ENCODE measurements at regions not wholly inside any gene's neighbourhood (a gene's known extent, or its start where the extent isn't known, plus 50 kb on each side); places are given as distances from the start of the nearest gene placed in this dataset.
"Not testable (repeated sequence)": the region's sequence is repeated elsewhere in the genome, so short reads cannot be mapped to it uniquely, and the experiment has no call there.

DNA sequence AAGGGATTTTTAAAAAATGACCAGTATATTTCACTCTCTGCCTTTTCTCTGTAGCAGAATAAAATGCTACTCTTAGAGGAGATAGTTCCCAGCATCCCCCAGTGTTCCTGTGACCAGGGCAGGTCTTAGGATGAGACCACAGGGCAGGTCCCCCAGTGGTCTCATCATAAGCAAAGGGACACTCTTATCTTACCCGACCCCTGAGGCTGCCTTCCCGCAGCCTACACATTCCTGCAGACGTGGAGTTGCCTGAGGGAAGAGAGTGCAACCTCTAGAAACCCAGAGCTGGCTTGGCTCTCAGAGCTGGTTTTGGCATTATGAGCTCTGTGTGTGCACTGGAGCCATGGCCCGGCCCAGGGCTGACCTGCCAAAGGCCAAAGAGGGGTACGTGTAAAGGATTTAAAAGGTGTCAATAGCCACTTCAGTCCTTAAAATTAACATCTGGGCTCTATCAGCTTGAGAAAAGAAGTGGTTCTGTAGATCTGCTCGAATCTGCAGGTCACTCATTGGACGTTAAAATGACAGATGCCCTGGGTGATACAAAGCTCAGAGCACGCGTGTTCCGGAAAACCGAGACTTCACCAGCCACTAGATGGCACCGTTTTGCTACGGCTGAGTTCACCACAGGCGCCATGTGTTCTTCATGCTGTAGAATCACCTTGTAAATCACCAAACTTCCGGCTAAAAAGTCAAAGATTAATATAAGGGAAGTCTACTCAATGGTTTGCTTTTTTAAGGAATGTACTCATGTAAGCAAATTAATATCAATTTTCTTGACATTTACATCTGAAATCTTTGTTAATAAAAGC, 60.4 kb upstream of the GPR31 start:
- H3K36me3 ChIP-seq (ENCODE audit: control insufficient read depth, insufficient read depth, low read length); H3K79me1 ChIP-seq (ENCODE audit: low read length); H3K9ac ChIP-seq (ENCODE audit: low read length); H4K5ac ChIP-seq (ENCODE audit: low read length); H3K27ac ChIP-seq (ENCODE audit: low read depth, low read length); H2BK120ac ChIP-seq (ENCODE audit: low read depth, low read length); H3K4me1 ChIP-seq (ENCODE audit: control insufficient read depth, low read depth, low read length); H3K4me2 ChIP-seq (ENCODE audit: low read length); H2BK15ac ChIP-seq (replicated peaks; ENCODE audit: low read depth); H3K4me3 ChIP-seq (ENCODE audit: low read length); H3K56ac ChIP-seq (ENCODE audit: low read length); H3K18ac ChIP-seq (ENCODE audit: low read length); H3K4ac ChIP-seq (ENCODE audit: low read depth, low read length); H3K23ac ChIP-seq (ENCODE audit: low read length); DNase-seq; H3K27me3 ChIP-seq (ENCODE audit: insufficient read depth, low read length, poor library complexity); H4K8ac ChIP-seq (ENCODE audit: low read depth, low read length); H2BK5ac ChIP-seq (ENCODE audit: low read length); H2AK5ac ChIP-seq (ENCODE audit: low read length); H3K79me2 ChIP-seq (ENCODE audit: control insufficient read depth, insufficient read depth, low read length): not testable (repeated sequence)
- no CpG with 5 or more reads among the region's 15 CpGs for WGBS (ENCODE audit: extremely low coverage, insufficient coverage, low lambda C conversion rate)

DNA sequence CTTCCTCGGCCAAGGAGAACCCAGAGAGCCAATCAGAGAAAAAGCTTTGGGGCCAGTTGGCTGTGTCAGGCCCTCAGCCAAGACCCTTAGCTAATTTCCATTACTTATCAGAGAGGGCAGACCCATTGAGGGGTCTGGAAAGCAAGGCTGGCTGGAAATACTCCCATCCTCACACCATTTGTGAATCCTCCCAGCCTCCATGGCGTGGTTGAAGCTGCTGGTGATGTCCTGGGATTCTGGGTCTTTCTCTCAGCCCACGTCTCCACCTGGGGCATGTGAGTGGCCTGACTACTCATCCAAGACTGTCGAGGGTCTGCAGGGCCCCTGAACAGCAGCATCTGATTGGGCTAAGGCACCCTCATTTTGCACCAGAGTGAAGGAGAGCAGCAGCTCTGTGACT, 61.3 kb upstream of the GPR31 start:
- H3K4ac ChIP-seq (ENCODE audit: low read depth, low read length), result not testable (repeated sequence)

DNA sequence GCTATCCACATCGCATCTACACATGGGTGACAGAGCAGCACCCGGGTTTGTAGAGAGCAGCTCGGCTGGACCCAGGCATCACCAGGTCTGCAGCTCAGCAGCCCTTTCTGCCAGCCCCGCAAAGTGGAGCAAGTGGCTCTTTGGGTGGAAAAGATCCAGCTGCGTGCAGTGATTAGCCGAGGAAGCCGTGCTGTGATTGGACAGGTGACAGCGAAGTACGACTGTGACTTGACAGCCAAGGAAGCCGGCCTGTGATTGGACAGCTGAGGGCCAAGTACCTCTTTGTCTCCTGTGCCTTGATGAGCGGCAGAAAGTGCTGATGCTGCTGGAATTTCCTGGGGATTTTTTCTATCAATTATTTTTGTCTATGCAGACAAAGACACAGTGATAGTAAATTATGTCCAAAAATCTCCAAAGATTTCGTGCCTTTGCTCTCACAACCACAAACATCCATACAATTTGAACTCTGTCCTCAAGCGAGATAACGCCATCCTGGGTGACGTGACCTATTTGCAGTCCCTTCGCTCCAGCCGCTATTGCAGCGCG, 62.3 kb upstream of the GPR31 start:
- H3K18ac ChIP-seq (ENCODE audit: low read length), result peak overlapping the region; percentile 21
- no peak overlapping the region for H3K9ac ChIP-seq (ENCODE audit: low read length)
- WGBS (ENCODE audit: extremely low coverage, insufficient coverage, low lambda C conversion rate), result no CpG with 5 or more reads among the region's 19 CpGs
- no peaks in the 10 kb centered on the region for H3K79me2 ChIP-seq (ENCODE audit: control insufficient read depth, insufficient read depth, low read length)
- no peak overlapping the region for H2BK120ac ChIP-seq (ENCODE audit: low read depth, low read length)
- H4K5ac ChIP-seq (ENCODE audit: low read length), result no peak overlapping the region
- no peak overlapping the region for H2BK15ac ChIP-seq (replicated peaks; ENCODE audit: low read depth)
- no peaks in the 10 kb centered on the region for H3K36me3 ChIP-seq (ENCODE audit: control insufficient read depth, insufficient read depth, low read length)
- H3K4me3 ChIP-seq (ENCODE audit: low read length), result no peak overlapping the region
- no peak overlapping the region for H3K4me2 ChIP-seq (ENCODE audit: low read length)
- no peaks in the 10 kb centered on the region for H3K79me1 ChIP-seq (ENCODE audit: low read length)
- no peak overlapping the region for H2AK5ac ChIP-seq (ENCODE audit: low read length)
- H3K27ac ChIP-seq (ENCODE audit: low read depth, low read length), result no peak overlapping the region
- no peak for DNase-seq
- H3K56ac ChIP-seq (ENCODE audit: low read length), result no peak overlapping the region
- no peak overlapping the region for H4K8ac ChIP-seq (ENCODE audit: low read depth, low read length)
- H3K4ac ChIP-seq (ENCODE audit: low read depth, low read length), result no peak overlapping the region
- H2BK5ac ChIP-seq (ENCODE audit: low read length), result no peak overlapping the region
- no peak overlapping the region for H3K23ac ChIP-seq (ENCODE audit: low read length)
- peaks cover 5% of the 10 kb centered on the region for H3K4me1 ChIP-seq (ENCODE audit: control insufficient read depth, low read depth, low read length)
- H3K27me3 ChIP-seq (ENCODE audit: insufficient read depth, low read length, poor library complexity), result no peaks in the 10 kb centered on the region

More for the DNA sequence above, 61.3 kb upstream of the GPR31 start:
- H3K9ac ChIP-seq (ENCODE audit: low read length); H4K5ac ChIP-seq (ENCODE audit: low read length); H2BK120ac ChIP-seq (ENCODE audit: low read depth, low read length); H3K79me2 ChIP-seq (ENCODE audit: control insufficient read depth, insufficient read depth, low read length); H3K4me1 ChIP-seq (ENCODE audit: control insufficient read depth, low read depth, low read length); H2AK5ac ChIP-seq (ENCODE audit: low read length); H4K8ac ChIP-seq (ENCODE audit: low read depth, low read length); H3K27me3 ChIP-seq (ENCODE audit: insufficient read depth, low read length, poor library complexity); DNase-seq; H3K4me2 ChIP-seq (ENCODE audit: low read length); H3K36me3 ChIP-seq (ENCODE audit: control insufficient read depth, insufficient read depth, low read length); H3K4me3 ChIP-seq (ENCODE audit: low read length); H3K79me1 ChIP-seq (ENCODE audit: low read length); H2BK5ac ChIP-seq (ENCODE audit: low read length); H3K27ac ChIP-seq (ENCODE audit: low read depth, low read length); H2BK15ac ChIP-seq (replicated peaks; ENCODE audit: low read depth); H3K23ac ChIP-seq (ENCODE audit: low read length): not testable (repeated sequence)
- H3K56ac ChIP-seq (ENCODE audit: low read length), result peak overlapping the region; percentile 22
- H3K18ac ChIP-seq (ENCODE audit: low read length), result peak overlapping the region; percentile 2
- WGBS (ENCODE audit: extremely low coverage, insufficient coverage, low lambda C conversion rate), result no CpG with 5 or more reads among the region's 4 CpGs

DNA sequence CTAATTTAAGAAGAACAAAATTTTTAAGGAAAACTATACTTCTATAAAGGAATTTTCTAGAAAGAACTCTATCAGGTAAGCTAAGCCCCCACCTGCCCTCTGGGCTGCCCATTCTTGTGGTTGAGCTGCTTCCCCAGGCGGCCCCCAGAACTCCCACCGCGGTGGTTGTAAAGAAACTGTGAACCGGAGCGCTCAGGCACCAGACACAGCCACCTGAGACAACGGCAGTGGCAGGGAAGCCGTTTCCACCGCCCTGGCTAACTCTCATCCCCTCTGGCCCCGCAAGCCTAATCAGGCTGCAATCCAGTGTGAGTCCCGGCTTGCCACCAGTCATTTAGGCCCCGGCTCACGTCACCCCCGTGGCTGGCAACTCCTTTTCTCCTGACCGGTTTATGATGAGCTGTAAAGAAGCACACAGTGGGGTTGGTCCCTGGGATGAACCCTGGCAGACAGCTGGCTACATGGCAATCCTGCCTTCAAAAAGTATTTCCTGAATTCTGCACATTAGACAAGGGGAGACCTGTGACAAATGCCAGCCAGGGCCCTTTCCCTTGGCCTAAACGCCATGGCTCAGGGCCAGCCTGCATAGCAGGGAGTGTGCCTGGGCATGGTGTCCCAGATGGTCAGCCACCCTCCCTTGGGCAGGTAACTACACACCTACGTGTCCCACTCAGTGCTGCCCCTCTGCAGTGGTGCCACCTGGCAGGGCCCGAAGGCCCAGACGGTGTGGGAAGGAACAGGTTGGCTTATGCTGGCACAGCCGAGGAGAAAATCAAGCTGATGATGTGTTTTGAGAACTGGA, 63.8 kb upstream of the GPR31 start:
- Histone ChIP-seq H3K18ac (ENCODE audit: low read length) (peak overlapping the region; percentile 20), H3K4ac (ENCODE audit: low read depth, low read length) (peak overlapping the region; percentile 5), H3K4me2 (ENCODE audit: low read length) (no peak overlapping the region), H3K4me1 (ENCODE audit: control insufficient read depth, low read depth, low read length) (peaks cover 12% of the 10 kb centered on the region), H4K8ac (ENCODE audit: low read depth, low read length) (no peak overlapping the region), H3K4me3 (ENCODE audit: low read length) (no peak overlapping the region), H3K9ac (ENCODE audit: low read length) (no peak overlapping the region), H3K36me3 (ENCODE audit: control insufficient read depth, insufficient read depth, low read length) (no peaks in the 10 kb centered on the region), H3K79me1 (ENCODE audit: low read length) (no peaks in the 10 kb centered on the region), H2BK120ac (ENCODE audit: low read depth, low read length) (no peak overlapping the region), H3K27me3 (ENCODE audit: insufficient read depth, low read length, poor library complexity) (no peaks in the 10 kb centered on the region), H3K23ac (ENCODE audit: low read length) (peak overlapping the region; percentile 91), H4K5ac (ENCODE audit: low read length) (no peak overlapping the region), H3K79me2 (ENCODE audit: control insufficient read depth, insufficient read depth, low read length) (no peaks in the 10 kb centered on the region), H3K27ac (ENCODE audit: low read depth, low read length) (no peak overlapping the region), H2AK5ac (ENCODE audit: low read length) (peak overlapping the region; percentile 92), H2BK5ac (ENCODE audit: low read length) (peak overlapping the region; percentile 67), H2BK15ac (replicated peaks; ENCODE audit: low read depth) (no peak overlapping the region), H3K56ac (ENCODE audit: low read length) (peak overlapping the region; percentile 61)
- no peak for DNase-seq
- no CpG with 5 or more reads among the region's 19 CpGs for WGBS (ENCODE audit: extremely low coverage, insufficient coverage, low lambda C conversion rate)

DNA sequence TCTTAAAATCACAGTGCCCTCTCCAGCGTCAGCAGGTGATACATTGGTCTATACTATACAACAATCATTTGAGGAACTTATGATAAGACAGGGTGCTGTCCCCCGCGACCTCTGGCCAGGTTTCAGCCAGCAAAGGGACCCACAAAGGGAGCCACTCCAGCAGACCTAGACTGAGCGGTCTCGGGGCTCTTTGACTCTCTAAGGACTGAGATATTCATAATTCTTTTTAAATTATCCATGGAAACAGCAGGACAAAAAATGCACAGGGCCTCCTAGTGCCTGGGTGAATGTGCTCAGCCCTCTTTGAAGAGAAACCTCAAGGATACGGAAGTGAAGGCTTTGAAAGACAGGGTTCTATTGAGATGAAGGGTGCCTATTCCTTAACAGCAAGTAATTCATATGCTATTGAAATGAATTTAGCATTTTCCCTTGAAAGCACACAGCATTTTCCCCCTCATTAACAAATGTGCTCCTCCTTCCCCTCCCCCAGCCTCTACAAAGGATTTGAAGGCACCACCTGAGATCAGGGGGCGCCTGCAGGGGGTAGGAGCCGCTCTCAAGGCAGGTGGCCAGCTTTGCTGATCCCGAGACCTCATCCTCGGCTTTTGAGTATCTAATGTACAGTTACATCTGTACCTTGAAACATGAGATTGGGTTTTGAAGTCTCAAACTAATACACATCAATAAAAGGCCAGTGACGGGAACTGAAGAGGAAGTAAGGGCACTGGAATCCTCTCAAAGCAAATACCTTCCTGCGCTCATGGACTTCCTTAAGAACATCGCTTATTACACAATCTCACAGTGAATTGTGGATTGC, 65.3 kb upstream of the UNC93A start:
- H3K36me3 ChIP-seq (ENCODE audit: control insufficient read depth, insufficient read depth, low read length); H3K4me2 ChIP-seq (ENCODE audit: low read length); H3K27me3 ChIP-seq (ENCODE audit: insufficient read depth, low read length, poor library complexity); H3K79me1 ChIP-seq (ENCODE audit: low read length); H2AK5ac ChIP-seq (ENCODE audit: low read length); H4K5ac ChIP-seq (ENCODE audit: low read length); H3K4me3 ChIP-seq (ENCODE audit: low read length); H4K8ac ChIP-seq (ENCODE audit: low read depth, low read length); H3K9ac ChIP-seq (ENCODE audit: low read length); H3K23ac ChIP-seq (ENCODE audit: low read length): not testable (repeated sequence)
- peak overlapping the region; percentile 93 for H3K4ac ChIP-seq (ENCODE audit: low read depth, low read length)
- peak overlapping the region; percentile 84 for H2BK5ac ChIP-seq (ENCODE audit: low read length)
- DNase-seq, result peak; percentile 58
- H3K27ac ChIP-seq (ENCODE audit: low read depth, low read length), result peak overlapping the region; percentile 40
- peak overlapping the region; percentile 59 for H2BK15ac ChIP-seq (replicated peaks; ENCODE audit: low read depth)
- WGBS (ENCODE audit: extremely low coverage, insufficient coverage, low lambda C conversion rate), result no CpG with 5 or more reads among the region's 13 CpGs
- H3K56ac ChIP-seq (ENCODE audit: low read length), result peak overlapping the region; percentile 77
- peaks cover 16% of the 10 kb centered on the region for H3K4me1 ChIP-seq (ENCODE audit: control insufficient read depth, low read depth, low read length)
- peaks cover 29% of the 10 kb centered on the region for H3K79me2 ChIP-seq (ENCODE audit: control insufficient read depth, insufficient read depth, low read length)
- peak overlapping the region; percentile 96 for H3K18ac ChIP-seq (ENCODE audit: low read length)
- H2BK120ac ChIP-seq (ENCODE audit: low read depth, low read length), result peak overlapping the region; percentile 93

All from mesendoderm (in vitro differentiated cells).